GM23338 (cell line): ENCODE measurements at regions not wholly inside any gene's neighbourhood (a gene's known extent, or its start where the extent isn't known, plus 50 kb on each side); places are given as distances from the start of the nearest gene placed in this dataset.

Experiments used
- ATAC-seq: fragments of 200-7000 bp; cut with Tn5 transposase; 3 replicates; pipeline ENCODE4 v1.9.1; 2020
- DNase-seq: peaks from one replicate; pipeline ENCODE4 v3.0.0-alpha.2; 2015; ENCODE audit warnings: low spot score
- H2AFZ ChIP-seq: fragments of 200-600 bp; sonication (generic); 2 replicates; pipeline ENCODE4 v1.8.0; 2016; ENCODE audit warnings: antibody characterized with exemption, mild to moderate bottlenecking, moderate library complexity
- H3F3A ChIP-seq: fragments of 200-600 bp; sonication (generic); replicated peaks from 2 replicates; pipeline ENCODE4 v1.8.0; 2017; ENCODE audit warnings: antibody characterized with exemption, mixed run types, low read depth
- H3K27ac ChIP-seq: fragments of 200-600 bp; sonication (generic); 2 replicates; pipeline ENCODE4 v1.6.1; 2016; ENCODE audit warnings: low read depth
- H3K27me3 ChIP-seq: fragments of 200-600 bp; sonication (generic); 2 replicates; pipeline ENCODE4 v1.8.0; 2016; ENCODE audit warnings: mild to moderate bottlenecking, mixed run types, moderate library complexity; ENCODE audit not compliant: insufficient read depth
- H3K36me3 ChIP-seq: fragments of 200-600 bp; sonication (generic); 2 replicates; pipeline ENCODE4 v1.8.0; 2016; ENCODE audit warnings: mild to moderate bottlenecking; ENCODE audit not compliant: insufficient read depth
- H3K4me1 ChIP-seq: fragments of 200-600 bp; sonication (generic); 2 replicates; pipeline ENCODE4 v1.8.0; 2016; ENCODE audit warnings: mild to moderate bottlenecking, moderate library complexity; ENCODE audit not compliant: insufficient read depth
- H3K4me2 ChIP-seq: fragments of 200-600 bp; sonication (generic); 2 replicates; pipeline ENCODE4 v1.7.1; 2017; ENCODE audit warnings: mixed run types
- H3K4me3 ChIP-seq: fragments of 200-600 bp; sonication (generic); 2 replicates; pipeline ENCODE4 v1.6.1; 2016; ENCODE audit warnings: mixed run types
- H3K79me2 ChIP-seq: fragments of 200-600 bp; sonication (generic); replicated peaks from 2 replicates; pipeline ENCODE4 v1.8.0; 2017; ENCODE audit warnings: mild to moderate bottlenecking; ENCODE audit not compliant: insufficient read depth
- H3K9me2 ChIP-seq: fragments of 200-600 bp; sonication (generic); 2 replicates; pipeline ENCODE4 v1.8.0; 2017; ENCODE audit not compliant: insufficient read depth
- H4K20me1 ChIP-seq: fragments of 200-600 bp; sonication (generic); replicated peaks from 2 replicates; pipeline ENCODE4 v1.8.0; 2017; ENCODE audit warnings: mild to moderate bottlenecking; ENCODE audit not compliant: insufficient read depth
- H3K27ac Mint-ChIP-seq: 2 replicates; pipeline ENCODE4 v1.8.0; 2020; ENCODE audit warnings: inconsistent platforms, mild to moderate bottlenecking, moderate library complexity, mixed read lengths
- H3K27me3 Mint-ChIP-seq: 3 replicates; pipeline ENCODE4 v1.8.0; 2022; ENCODE audit warnings: low read depth, mild to moderate bottlenecking, moderate library complexity, mixed read lengths, inconsistent platforms; ENCODE audit not compliant: insufficient read depth, poor library complexity
- H3K36me3 Mint-ChIP-seq: 3 replicates; pipeline ENCODE4 v1.8.0; 2021; ENCODE audit warnings: low read depth, mild to moderate bottlenecking, inconsistent platforms, moderate library complexity, mixed read lengths
- H3K4me1 Mint-ChIP-seq: 3 replicates; pipeline ENCODE4 v1.8.0; 2020; ENCODE audit warnings: mild to moderate bottlenecking, inconsistent platforms, mixed read lengths
- H3K4me3 Mint-ChIP-seq: 3 replicates; pipeline ENCODE4 v1.8.0; 2021; ENCODE audit warnings: moderate library complexity, mild to moderate bottlenecking, inconsistent platforms, mixed read lengths
- H3K9me3 Mint-ChIP-seq: 3 replicates; pipeline ENCODE4 v1.8.0; 2020; ENCODE audit warnings: moderate library complexity, mild to moderate bottlenecking, inconsistent platforms, mixed read lengths
- CREB1 ChIP-seq: fragments of 250-450 bp; sonication (Bioruptor Pico); IDR thresholded peaks from 2 replicates; pipeline ENCODE4 v1.5.0; 2020; ENCODE audit warnings: low read depth, mild to moderate bottlenecking, moderate library complexity
- CTCF ChIP-seq, 2 experiments: fragments of 200-600 bp in 1 of 2; sonication (generic) in 1 of 2; conservative IDR thresholded peaks; 2 replicates each; pipeline versions ENCODE4 v1.5.1 to v1.6.1; 2016 to 2017; ENCODE audit warnings: antibody characterized with exemption in 2 of 2, low read depth in 2 of 2, mild to moderate bottlenecking in 2 of 2, moderate library complexity in 1 of 2
- ETS1 ChIP-seq: IDR thresholded peaks from 2 replicates; pipeline ENCODE4 v1.6.1; 2016; ENCODE audit warnings: antibody characterized with exemption
- EZH2phosphoT487 ChIP-seq: fragments of 200-600 bp; sonication (generic); IDR thresholded peaks from one replicate; pipeline ENCODE4 v1.8.1; 2018; ENCODE audit warnings: antibody characterized with exemption; ENCODE audit not compliant: unreplicated experiment
- JUNB ChIP-seq: IDR thresholded peaks from one replicate; pipeline ENCODE4 v1.6.1; 2016; ENCODE audit warnings: antibody characterized with exemption; ENCODE audit not compliant: unreplicated experiment
- NANOG ChIP-seq: IDR thresholded peaks from 2 replicates; pipeline ENCODE4 v1.6.1; 2016; ENCODE audit warnings: antibody characterized with exemption, borderline replicate concordance
- POLR2AphosphoS5 ChIP-seq: IDR thresholded peaks from 2 replicates; pipeline ENCODE4 v1.6.1; 2016; ENCODE audit warnings: antibody characterized with exemption, low read depth
- ZNF114 ChIP-seq: fragments of 250-450 bp; sonication (Bioruptor Pico); IDR thresholded peaks from 2 replicates; pipeline ENCODE4 v1.5.0; 2020; ENCODE audit warnings: mild to moderate bottlenecking, moderate library complexity
- ZNF331 ChIP-seq: fragments of 250-450 bp; sonication (Bioruptor Pico); IDR thresholded peaks from 2 replicates; pipeline ENCODE4 v1.5.0; 2020; ENCODE audit warnings: low read depth, mild to moderate bottlenecking, moderate library complexity
- ZNF462 ChIP-seq: fragments of 250-450 bp; sonication (Bioruptor Pico); IDR thresholded peaks from 2 replicates; pipeline ENCODE4 v1.5.0; 2020; ENCODE audit warnings: mild to moderate bottlenecking, moderate library complexity

- no peaks in the 10 kb centered on the region for H4K20me1 ChIP-seq
- peaks cover 3% of the 10 kb centered on the region; the same call in 2 of the 3 replicates for H3K4me1 Mint-ChIP-seq
- H3K27ac ChIP-seq = no peak overlapping the region
- no peaks in the 10 kb centered on the region for H3K36me3 ChIP-seq
- DNase-seq (no peak), ATAC-seq (no peak)
- no peak overlapping the region for H3K4me2 ChIP-seq
- H3K4me3 Mint-ChIP-seq = no peak overlapping the region
- no peak overlapping the region for H3K27ac Mint-ChIP-seq
- H2AFZ ChIP-seq = no peak overlapping the region
- peaks cover 3% of the 10 kb centered on the region; the same call in 1 of the 2 replicates for H3K9me2 ChIP-seq
- TF ChIP-seq EZH2phosphoT487 (no peak), JUNB (no peak), ZNF331 (no peak), POLR2AphosphoS5 (no peak), CREB1 (CRISPR knock-in tag) (no peak), CTCF (conservative IDR thresholded peaks at IDR 0.05; ENCODE audit: low read depth in 2 of 2) (no peak), ZNF114 (CRISPR knock-in tag) (no peak), ETS1 (no peak)
- H3K4me1 ChIP-seq = 0 out of 2 replicates have a peak, but pooled peaks cover 10% of the 10 kb centered on the region
- no peak overlapping the region for H3K4me3 ChIP-seq
- H3K27me3 ChIP-seq = no peaks in the 10 kb centered on the region
- H3K9me3 Mint-ChIP-seq = no peaks in the 10 kb centered on the region
- H3K27me3 Mint-ChIP-seq = no peaks in the 10 kb centered on the region
- no peaks in the 10 kb centered on the region for H3K36me3 Mint-ChIP-seq
- no peaks in the 10 kb centered on the region for H3K79me2 ChIP-seq
- no peaks in the 10 kb centered on the region for H3F3A ChIP-seq
Measured at GRCh38 chr2:7517088-7517487, 599.9 kb downstream of the RNF144A start.

- DNase-seq (no peak), ATAC-seq (no peak)
- no peaks in the 10 kb centered on the region for H3K9me3 Mint-ChIP-seq
- Histone ChIP-seq H2AFZ (no peak overlapping the region), H3K4me3 (no peak overlapping the region), H3F3A (no peaks in the 10 kb centered on the region), H3K27me3 (no peaks in the 10 kb centered on the region), H4K20me1 (no peaks in the 10 kb centered on the region), H3K27ac (no peak overlapping the region), H3K36me3 (no peaks in the 10 kb centered on the region), H3K4me1 (0 out of 2 replicates have a peak, but pooled peaks cover 10% of the 10 kb centered on the region), H3K4me2 (no peak overlapping the region), H3K79me2 (no peaks in the 10 kb centered on the region), H3K9me2 (0 out of 2 replicates have a peak, but pooled peaks cover 3% of the 10 kb centered on the region)
- no peaks in the 10 kb centered on the region for H3K27me3 Mint-ChIP-seq
- H3K36me3 Mint-ChIP-seq = no peaks in the 10 kb centered on the region
- H3K4me3 Mint-ChIP-seq = no peak overlapping the region
- H3K27ac Mint-ChIP-seq = no peak overlapping the region
- H3K4me1 Mint-ChIP-seq = peaks cover 3% of the 10 kb centered on the region; the same call in 2 of the 3 replicates
- TF ChIP-seq NANOG (no peak), ZNF462 (CRISPR knock-in tag) (no peak), JUNB (no peak)
Measured at GRCh38 chr2:7517851-7518250, 600.6 kb downstream of the RNF144A start.
